HCT116 (cell line): ENCODE measurements at regions not wholly inside any gene's neighbourhood (a gene's known extent, or its start where the extent isn't known, plus 50 kb on each side); places are given as distances from the start of the nearest gene placed in this dataset.

ENCODE experiments used
- ATAC-seq: fragments of 200-7000 bp; cut with Tn5 transposase; 2 replicates; pipeline ENCODE4 v1.9.1; 2020; ENCODE audit warnings: mild to moderate bottlenecking, moderate library complexity
- BruUV-seq: library from RNA; stranded (reverse); fragments of 400-500 nt; replicated peaks from 2 replicates; lab custom pipeline; 2021; lab: Mats Ljungman, UMichigan
- CTCF ChIA-PET: fragments of 300-600 bp; sonication (Branson Sonifier 250); formaldehyde crosslinking; loops from one replicate; lab custom pipeline; 2021; ENCODE audit warnings: antibody characterized with exemption; lab: Charles Lee
- POLR2A ChIA-PET: fragments of 300-600, 350-600 bp; sonication (Branson Sonifier 250); formaldehyde crosslinking; loops from one replicate; lab custom pipeline; 2021; ENCODE audit warnings: antibody characterized with exemption; lab: Charles Lee
- RAD21 ChIA-PET, 2 experiments: fragments of 300-600 bp; sonication (Branson Sonifier 250); formaldehyde crosslinking; loops; one replicate each; lab custom pipeline; 2023; ENCODE audit warnings: low total read pairs in 2 of 2; ENCODE audit not compliant: uncharacterized antibody in 2 of 2, unreplicated experiment in 2 of 2, low non-redundant PET in 1 of 2; lab: Charles Lee
- DNase-seq: peaks from one replicate; pipeline ENCODE4 v3.0.0-alpha.2; 2010; ENCODE audit warnings: low read depth, low spot score
- H2AFZ ChIP-seq: fragments of 200-600 bp; shearing (Covaris generic), sonication (generic); 2 replicates; pipeline ENCODE4 v1.6.1; 2017; ENCODE audit warnings: low read depth, mixed run types, mixed read lengths, antibody characterized with exemption, low read length; ENCODE audit not compliant: poor library complexity, severe bottlenecking
- H3K27ac ChIP-seq: 2 replicates; pipeline ENCODE4 v1.5.1; 2012; ENCODE audit warnings: low read depth, low read length
- H3K27me3 ChIP-seq: fragments of 200-600 bp; sonication (generic); 2 replicates; pipeline ENCODE4 v1.6.1; 2016; ENCODE audit warnings: mixed run types, low read length, mixed read lengths; ENCODE audit not compliant: insufficient read depth
- H3K36me3 ChIP-seq, 2 experiments: fragments of 200-500 bp in 1 of 2; fragments of 200-600 bp in 1 of 2; sonication (Bioruptor generic) in 1 of 2; sonication (generic) in 1 of 2; 2 replicates each; pipeline versions ENCODE4 v1.5.1 to v1.6.1; 2014 to 2016; ENCODE audit warnings: low read length in 2 of 2, inconsistent platforms in 1 of 2, mixed read lengths in 1 of 2, mixed run types in 1 of 2; ENCODE audit not compliant: insufficient read depth in 2 of 2, control insufficient read depth in 1 of 2
- H3K4me1 ChIP-seq, 2 experiments: fragments of 200-600 bp in 1 of 2; sonication (generic) in 1 of 2; 2 replicates each; pipeline versions ENCODE4 v1.5.1 to v1.6.1; 2012 to 2017; ENCODE audit warnings: low read length in 2 of 2, inconsistent platforms in 1 of 2, mild to moderate bottlenecking in 1 of 2, mixed read lengths in 1 of 2, mixed run types in 1 of 2, moderate library complexity in 1 of 2; ENCODE audit not compliant: insufficient read depth in 2 of 2, control insufficient read depth in 1 of 2
- H3K4me2 ChIP-seq: fragments of 200-600 bp; sonication (generic); 2 replicates; pipeline ENCODE4 v1.6.1; 2017; ENCODE audit warnings: mixed run types, low read length, mixed read lengths
- H3K4me3 ChIP-seq, 2 experiments: fragments of 200-600 bp in 1 of 2; sonication (generic) in 1 of 2; replicated peaks in 1 of 2; 2 replicates each; pipeline ENCODE4 v1.5.1; 2011 to 2016; ENCODE audit warnings: low read length in 2 of 2, control low read depth in 1 of 2, low read depth in 1 of 2, mild to moderate bottlenecking in 1 of 2, mixed read lengths in 1 of 2, mixed run types in 1 of 2
- H3K79me2 ChIP-seq: fragments of 200-600 bp; sonication (generic); 2 replicates; pipeline ENCODE4 v1.6.1; 2017; ENCODE audit warnings: mild to moderate bottlenecking, mixed run types, low read length, moderate library complexity, mixed read lengths; ENCODE audit not compliant: insufficient read depth
- H3K9ac ChIP-seq: fragments of 200-600 bp; sonication (generic); 2 replicates; pipeline ENCODE4 v1.6.1; 2016; ENCODE audit warnings: low read length, mixed read lengths
- H3K9me2 ChIP-seq: fragments of 200-600 bp; sonication (generic), shearing (Covaris generic); 2 replicates; pipeline ENCODE4 v1.6.1; 2017; ENCODE audit warnings: mixed run types, mild to moderate bottlenecking, moderate library complexity; ENCODE audit not compliant: insufficient read depth
- H3K9me3 ChIP-seq, 2 experiments: fragments of 200-500 bp in 1 of 2; fragments of 200-600 bp in 1 of 2; sonication (Bioruptor generic) in 1 of 2; sonication (generic) in 1 of 2; 2 replicates each; pipeline ENCODE4 v1.6.1; 2014 to 2017; ENCODE audit warnings: low read length in 2 of 2, mixed read lengths in 2 of 2, inconsistent platforms in 1 of 2, low read depth in 1 of 2, mild to moderate bottlenecking in 1 of 2, mixed run types in 1 of 2, moderate library complexity in 1 of 2; ENCODE audit not compliant: control insufficient read depth in 1 of 2, insufficient read depth in 1 of 2
- H4K20me1 ChIP-seq: fragments of 200-600 bp; sonication (generic), shearing (Covaris generic); 2 replicates; pipeline ENCODE4 v1.6.1; 2017; ENCODE audit warnings: mixed run types, mild to moderate bottlenecking, moderate library complexity; ENCODE audit not compliant: insufficient read depth
- CBX3 ChIP-seq: IDR thresholded peaks from 2 replicates; pipeline ENCODE4 v1.6.1; 2012; ENCODE audit warnings: low read depth
- EZH2 ChIP-seq: fragments of 200-600 bp; sonication (generic); IDR thresholded peaks from 2 replicates; pipeline ENCODE4 v1.6.1; 2017; ENCODE audit warnings: antibody characterized with exemption, mixed run types
- EZH2phosphoT487 ChIP-seq: fragments of 200-600 bp; IDR thresholded peaks from 2 replicates; pipeline ENCODE4 v1.6.1; 2018; ENCODE audit warnings: antibody characterized with exemption, borderline replicate concordance
- FOSL1 ChIP-seq: IDR thresholded peaks from 2 replicates; pipeline ENCODE4 v1.6.1; 2012; ENCODE audit warnings: low read depth
- MAX ChIP-seq: IDR thresholded peaks from 2 replicates; pipeline ENCODE4 v1.6.1; 2012
- SP1 ChIP-seq: IDR thresholded peaks from 2 replicates; pipeline ENCODE4 v1.6.1; 2012; ENCODE audit warnings: low read depth
- YY1 ChIP-seq: IDR thresholded peaks from 2 replicates; pipeline ENCODE4 v1.6.1; 2011; ENCODE audit warnings: low read length, low read depth, moderate library complexity, mild to moderate bottlenecking; ENCODE audit not compliant: insufficient replicate concordance; ENCODE audit errors: extremely low read depth
- ZBTB33 ChIP-seq: IDR thresholded peaks from 2 replicates; pipeline ENCODE4 v1.6.1; 2011; ENCODE audit warnings: mild to moderate bottlenecking, low read length, moderate library complexity; ENCODE audit not compliant: insufficient replicate concordance; ENCODE audit errors: extremely low read depth
- ZNF274 ChIP-seq: fragments of 200-500 bp; sonication (Bioruptor generic); IDR thresholded peaks from 2 replicates; pipeline ENCODE4 v1.6.1; 2014; ENCODE audit warnings: mild to moderate bottlenecking, low read depth, low read length, inconsistent platforms
- intact Hi-C: fragments of 100-400 bp; cut with micrococcal nuclease; formaldehyde crosslinking; loops from 2 replicates; pipeline ENCODE4 v1.10.0; 2022

- TF ChIP-seq SP1: no peak
- TF ChIP-seq CBX3: no peak
- TF ChIP-seq MAX: no peak
- TF ChIP-seq YY1: no peak
- TF ChIP-seq EZH2phosphoT487: no peak
- TF ChIP-seq ZNF274: no peak
- TF ChIP-seq EZH2: no peak
- TF ChIP-seq FOSL1: no peak
- TF ChIP-seq ZBTB33: no peak
- TF ChIP-seq, all 23 proteins: peak for 0
- Histone ChIP-seq H4K20me1 (no peaks in the 10 kb centered on the region), H2AFZ (no peak overlapping the region), H3K4me2 (no peak overlapping the region), H3K9ac (no peak overlapping the region), H3K79me2 (no peaks in the 10 kb centered on the region), H3K27ac (no peak overlapping the region), H3K36me3 (no peaks in the 10 kb centered on the region), H3K4me1 (no peaks in the 10 kb centered on the region), H3K27me3 (no peaks in the 10 kb centered on the region), H3K4me3 (no peak overlapping the region), H3K9me3 (no peaks in the 10 kb centered on the region), H3K9me2 (no peaks in the 10 kb centered on the region; the same call in 1 of the 2 replicates)
- ATAC-seq: no peak
- no TSS peak for BruUV-seq
- intact Hi-C loops: no loop called here
- ChIA-PET CTCF (no interaction called here), POLR2A (no interaction called here), RAD21 (no interaction called here)
- no peak for DNase-seq
Observed at GRCh38 chr2:188676010-188676400, 298.2 kb upstream of the COL3A1 start.
